CD14-positive monocyte (primary cell): ENCODE measurements at regions not wholly inside any gene's neighbourhood (a gene's known extent, or its start where the extent isn't known, plus 50 kb on each side); places are given as distances from the start of the nearest gene placed in this dataset.

Experiments
- DNase-seq, 3 donors: peaks; one replicate each; pipeline ENCODE4 v3.0.0-alpha.2; 2011 to 2022
- H2AFZ ChIP-seq: 2 replicates; pipeline ENCODE4 v1.6.0; 2012; ENCODE audit warnings: mild to moderate bottlenecking, low read depth, low read length, inconsistent platforms; ENCODE audit not compliant: insufficient read depth, poor library complexity, severe bottlenecking
- H3K27ac ChIP-seq, 2 donors: 1 replicate in 1 of 2; 2 replicates in 1 of 2; pipeline ENCODE4 v1.5.1; 2012 to 2013; ENCODE audit warnings: low read length in 2 of 2, control low read depth in 1 of 2, inconsistent platforms in 1 of 2, low read depth in 1 of 2, mild to moderate bottlenecking in 1 of 2
- H3K27me3 ChIP-seq, 2 donors: one replicate each; pipeline versions ENCODE4 v1.6.0 to v1.6.1; 2011 to 2013; ENCODE audit warnings: low read length in 2 of 2; ENCODE audit not compliant: control insufficient read depth in 2 of 2, insufficient read depth in 2 of 2
- H3K36me3 ChIP-seq, 2 donors: replicated peaks in 1 of 2; 1 replicate in 1 of 2; 2 replicates in 1 of 2; pipeline versions ENCODE4 v1.5.1 to v1.6.1; 2012 to 2013; ENCODE audit warnings: low read length in 2 of 2, control low read depth in 1 of 2, inconsistent platforms in 1 of 2, mild to moderate bottlenecking in 1 of 2; ENCODE audit not compliant: insufficient read depth in 2 of 2, control insufficient read depth in 1 of 2
- H3K4me1 ChIP-seq, 2 donors: 1 replicate in 1 of 2; 2 replicates in 1 of 2; pipeline versions ENCODE4 v1.5.1 to v1.6.1; 2012 to 2013; ENCODE audit warnings: low read length in 2 of 2, control low read depth in 1 of 2, inconsistent platforms in 1 of 2, mild to moderate bottlenecking in 1 of 2, moderate library complexity in 1 of 2; ENCODE audit not compliant: insufficient read depth in 2 of 2, control insufficient read depth in 1 of 2
- H3K4me2 ChIP-seq: replicated peaks from 2 replicates; pipeline ENCODE3; 2012; ENCODE audit warnings: low read length, moderate library complexity, mild to moderate bottlenecking; ENCODE audit not compliant: poor library complexity, severe bottlenecking; ENCODE audit errors: extremely low read depth
- H3K4me3 ChIP-seq, 3 experiments: fragments of 200-600 bp in 1 of 3; sonication (generic) in 1 of 3; replicated peaks in 1 of 3; 1 replicate in 2 of 3; 2 replicates in 1 of 3; pipeline ENCODE4 v1.5.1; 2011 to 2013; ENCODE audit warnings: low read length in 3 of 3, mild to moderate bottlenecking in 3 of 3, control low read depth in 2 of 3, low read depth in 2 of 3, inconsistent platforms in 1 of 3, moderate library complexity in 1 of 3
- H3K79me2 ChIP-seq: 2 replicates; pipeline ENCODE4 v1.6.0; 2012; ENCODE audit warnings: mild to moderate bottlenecking, control low read depth, inconsistent platforms, low read length, moderate library complexity; ENCODE audit not compliant: insufficient read depth
- H3K9ac ChIP-seq: 2 replicates; pipeline ENCODE4 v1.6.0; 2017; ENCODE audit warnings: low read length, mild to moderate bottlenecking; ENCODE audit not compliant: insufficient read depth, poor library complexity, severe bottlenecking
- H3K9me3 ChIP-seq, 2 donors: replicated peaks in 1 of 2; 1 replicate in 1 of 2; 2 replicates in 1 of 2; pipeline versions ENCODE4 v1.5.1 to v1.6.1; 2012 to 2013; ENCODE audit warnings: low read length in 2 of 2, control low read depth in 1 of 2; ENCODE audit not compliant: control insufficient read depth in 1 of 2, insufficient read depth in 1 of 2
- H4K20me1 ChIP-seq: 2 replicates; pipeline ENCODE4 v1.6.0; 2012; ENCODE audit warnings: mild to moderate bottlenecking, low read length, control low read depth, moderate library complexity; ENCODE audit not compliant: insufficient read depth
- H3K27ac Mint-ChIP-seq, 7 donors: one replicate each; pipeline ENCODE4 v1.8.0; 2020; ENCODE audit warnings: mild to moderate bottlenecking in 7 of 7, mixed read lengths in 7 of 7, moderate library complexity in 6 of 7, inconsistent platforms in 2 of 7
- H3K27me3 Mint-ChIP-seq, 3 donors: one replicate each; pipeline ENCODE4 v1.8.0; 2021 to 2022; ENCODE audit warnings: low read depth in 3 of 3, mild to moderate bottlenecking in 3 of 3, mixed read lengths in 3 of 3, moderate library complexity in 3 of 3, inconsistent platforms in 1 of 3
- H3K36me3 Mint-ChIP-seq, 2 donors: one replicate each; pipeline ENCODE4 v1.8.0; 2020; ENCODE audit warnings: mixed read lengths in 2 of 2, inconsistent platforms in 1 of 2, mild to moderate bottlenecking in 1 of 2
- H3K4me1 Mint-ChIP-seq: one replicate; pipeline ENCODE4 v1.8.0; 2020; ENCODE audit warnings: mild to moderate bottlenecking, mixed read lengths
- H3K4me3 Mint-ChIP-seq, 2 donors: one replicate each; pipeline ENCODE4 v1.8.0; 2020; ENCODE audit warnings: mild to moderate bottlenecking in 2 of 2, mixed read lengths in 2 of 2, moderate library complexity in 1 of 2
- H3K9me3 Mint-ChIP-seq, 7 donors: one replicate each; pipeline ENCODE4 v1.8.0; 2020 to 2022; ENCODE audit warnings: mixed read lengths in 7 of 7, mild to moderate bottlenecking in 6 of 7, moderate library complexity in 6 of 7, inconsistent platforms in 2 of 7
- WGBS: methylation state at CpG from one replicate; pipeline ENCODE4 v1.1.5; 2013; ENCODE audit warnings: missing lambda C conversion rate; ENCODE audit not compliant: insufficient coverage; 5-methylcytosine and 5-hydroxymethylcytosine counted together
- intact Hi-C, 2 donors: fragments of 100-400 bp; cut with micrococcal nuclease; formaldehyde crosslinking; loops; one replicate each; pipeline versions ENCODE4 v1.15.0 to v1.15.1; 2023
- TF ChIP-seq, protein P1 (sequence below): fragments of 200-600 bp; IDR thresholded peaks from one replicate; pipeline ENCODE4 v1.8.0; 2022; ENCODE audit warnings: antibody characterized with exemption, mild to moderate bottlenecking

DNA sequence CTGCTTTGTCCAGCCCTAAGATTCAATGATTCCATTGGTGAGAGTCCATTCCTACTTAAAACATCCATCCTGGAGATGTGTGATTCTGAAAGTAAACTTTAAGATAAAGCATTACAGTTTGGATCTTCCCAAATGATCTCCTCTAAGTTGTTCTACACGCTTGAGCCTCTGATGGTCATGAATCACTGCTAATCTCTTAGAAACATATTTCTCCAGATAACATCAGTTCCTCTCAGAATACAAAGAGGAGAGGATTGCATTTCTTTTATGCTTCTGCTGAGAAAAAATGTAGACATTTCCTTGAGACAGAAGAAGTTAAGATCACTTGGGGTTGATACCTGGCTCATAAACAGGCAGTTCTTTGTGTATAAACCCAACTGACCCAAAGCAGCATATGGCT lies 281.2 kb upstream of the DPH6 start:
- peaks cover 0 to 4% (median 0%) of the 10 kb centered on the region in 3 donors for H3K27me3 Mint-ChIP-seq
- H3K4me1 Mint-ChIP-seq, result no peaks in the 10 kb centered on the region
- no peak overlapping the region for H3K4me3 Mint-ChIP-seq

DNA sequence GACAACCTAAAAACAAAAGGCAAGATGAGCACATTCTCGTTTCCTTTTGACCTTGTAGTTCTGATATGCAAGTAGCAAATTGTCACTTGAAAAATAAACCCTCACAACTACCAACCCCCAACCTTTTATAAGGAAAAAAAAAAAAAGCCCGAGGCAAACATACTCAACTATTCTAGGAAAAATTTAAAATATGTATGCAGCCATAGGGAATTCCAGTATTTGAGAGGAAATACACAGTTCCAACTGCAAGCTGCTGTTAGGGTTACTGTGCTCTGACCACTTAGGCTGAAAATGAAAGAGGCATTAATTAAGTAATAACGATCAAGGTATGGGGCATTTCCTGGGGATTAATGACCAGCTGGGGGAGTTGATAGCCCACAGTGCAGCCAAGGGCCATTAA lies 281.9 kb upstream of the DPH6 start:
- Histone ChIP-seq H3K9ac (no peak overlapping the region), H3K4me2 (no peak overlapping the region), H3K27ac (no peak overlapping the region), H3K79me2 (no peaks in the 10 kb centered on the region), H2AFZ (no peak overlapping the region), H3K36me3 (no peaks in the 10 kb centered on the region), H3K4me3 (no peak overlapping the region), H3K9me3 (no peaks in the 10 kb centered on the region), H4K20me1 (no peaks in the 10 kb centered on the region), H3K27me3 (no peaks in the 10 kb centered on the region), H3K4me1 (no peaks in the 10 kb centered on the region)
- TF ChIP-seq, protein P1, sequence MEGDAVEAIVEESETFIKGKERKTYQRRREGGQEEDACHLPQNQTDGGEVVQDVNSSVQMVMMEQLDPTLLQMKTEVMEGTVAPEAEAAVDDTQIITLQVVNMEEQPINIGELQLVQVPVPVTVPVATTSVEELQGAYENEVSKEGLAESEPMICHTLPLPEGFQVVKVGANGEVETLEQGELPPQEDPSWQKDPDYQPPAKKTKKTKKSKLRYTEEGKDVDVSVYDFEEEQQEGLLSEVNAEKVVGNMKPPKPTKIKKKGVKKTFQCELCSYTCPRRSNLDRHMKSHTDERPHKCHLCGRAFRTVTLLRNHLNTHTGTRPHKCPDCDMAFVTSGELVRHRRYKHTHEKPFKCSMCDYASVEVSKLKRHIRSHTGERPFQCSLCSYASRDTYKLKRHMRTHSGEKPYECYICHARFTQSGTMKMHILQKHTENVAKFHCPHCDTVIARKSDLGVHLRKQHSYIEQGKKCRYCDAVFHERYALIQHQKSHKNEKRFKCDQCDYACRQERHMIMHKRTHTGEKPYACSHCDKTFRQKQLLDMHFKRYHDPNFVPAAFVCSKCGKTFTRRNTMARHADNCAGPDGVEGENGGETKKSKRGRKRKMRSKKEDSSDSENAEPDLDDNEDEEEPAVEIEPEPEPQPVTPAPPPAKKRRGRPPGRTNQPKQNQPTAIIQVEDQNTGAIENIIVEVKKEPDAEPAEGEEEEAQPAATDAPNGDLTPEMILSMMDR, result no peak
- WGBS, result 0% methylated on average over 1 of the region's 3 CpGs
- no peaks in the 10 kb centered on the region for H3K36me3 Mint-ChIP-seq
- H3K27ac Mint-ChIP-seq, result no peak overlapping the region
- H3K4me1 Mint-ChIP-seq, result no peaks in the 10 kb centered on the region
- intact Hi-C loops, result no loop called here
- peaks cover 0 to 4% (median 0%) of the 10 kb centered on the region in 3 donors for H3K27me3 Mint-ChIP-seq
- peaks cover 3 to 6% (median 4%) of the 10 kb centered on the region in 7 donors for H3K9me3 Mint-ChIP-seq
- DNase-seq, result no peak
- no peak overlapping the region for H3K4me3 Mint-ChIP-seq

More for the DNA sequence above, 281.2 kb upstream of the DPH6 start:
- peaks cover 1 to 8% (median 4%) of the 10 kb centered on the region in 7 donors for H3K9me3 Mint-ChIP-seq
- H3K36me3 Mint-ChIP-seq, result no peaks in the 10 kb centered on the region
- intact Hi-C loops, result no loop called here
- TF ChIP-seq, protein P1, result no peak
- H3K4me2 ChIP-seq, result no peak overlapping the region
- no peak overlapping the region for H2AFZ ChIP-seq
- no peak for DNase-seq
- H3K4me1 ChIP-seq, result no peaks in the 10 kb centered on the region
- no peaks in the 10 kb centered on the region for H4K20me1 ChIP-seq
- no peak overlapping the region for H3K27ac Mint-ChIP-seq
- no peak overlapping the region for H3K27ac ChIP-seq
- WGBS, result no CpG with 5 or more reads among the region's 1 CpG
- no peak overlapping the region for H3K9ac ChIP-seq
- no peak overlapping the region for H3K4me3 ChIP-seq
- no peaks in the 10 kb centered on the region for H3K9me3 ChIP-seq
- no peaks in the 10 kb centered on the region for H3K27me3 ChIP-seq
- H3K36me3 ChIP-seq, result no peaks in the 10 kb centered on the region
- H3K79me2 ChIP-seq, result no peaks in the 10 kb centered on the region
